ENCODE measurements at regions not wholly inside any gene's neighbourhood (a gene's known extent, or its start where the extent isn't known, plus 50 kb on each side); places are given as distances from the start of the nearest gene placed in this dataset.

DNA sequence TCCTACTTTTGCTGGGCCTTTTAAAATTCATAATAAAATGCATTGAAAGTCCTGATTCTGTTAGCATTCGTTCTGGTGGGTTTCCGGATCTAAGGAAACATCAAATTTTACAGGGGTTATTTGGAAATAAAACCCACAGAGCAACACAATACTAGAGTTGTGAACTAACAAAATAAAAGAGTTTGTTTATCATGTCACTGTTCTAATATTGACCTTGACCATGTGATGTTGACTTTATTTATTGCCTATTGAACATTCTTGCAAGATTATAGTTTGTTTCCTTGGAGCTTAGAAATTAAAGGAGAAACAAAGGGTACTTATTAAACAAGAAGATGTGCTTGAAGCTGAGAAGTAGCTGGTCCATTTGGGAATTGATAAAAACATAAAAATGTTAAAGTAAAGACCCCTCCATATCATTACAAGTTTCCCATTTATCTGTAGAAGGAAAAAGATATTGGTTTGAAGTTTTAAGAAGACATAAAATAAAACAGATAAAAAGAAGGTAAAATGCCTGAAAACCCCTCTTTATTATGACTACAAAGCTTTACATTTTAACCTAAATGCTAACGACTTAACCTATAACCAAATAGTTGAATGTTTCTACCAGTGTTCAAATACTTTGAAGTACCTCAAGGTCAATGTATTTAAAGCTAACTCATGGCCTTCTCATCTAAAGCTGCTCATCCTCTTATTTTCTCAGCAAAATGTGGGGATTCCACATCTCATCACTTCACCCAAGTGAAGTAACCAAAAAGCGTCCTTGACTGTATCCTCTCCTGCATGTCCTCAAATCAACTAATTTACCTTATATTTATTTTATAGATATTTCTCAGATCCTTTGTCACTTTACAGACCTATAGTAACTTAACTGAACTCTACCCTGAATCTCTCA lies 179.6 kb downstream of the GASK1B start:
- Histone ChIP-seq H3K4me1 (peaks cover 6% of the 10 kb centered on the region), H3K27me3 (ENCODE audit: low read depth) (no peaks in the 10 kb centered on the region), H3K9me3 (no peaks in the 10 kb centered on the region), H3K27ac (no peak overlapping the region), H3K36me3 (no peaks in the 10 kb centered on the region), H3K4me3 (no peak overlapping the region)
- TF ChIP-seq, protein P1, sequence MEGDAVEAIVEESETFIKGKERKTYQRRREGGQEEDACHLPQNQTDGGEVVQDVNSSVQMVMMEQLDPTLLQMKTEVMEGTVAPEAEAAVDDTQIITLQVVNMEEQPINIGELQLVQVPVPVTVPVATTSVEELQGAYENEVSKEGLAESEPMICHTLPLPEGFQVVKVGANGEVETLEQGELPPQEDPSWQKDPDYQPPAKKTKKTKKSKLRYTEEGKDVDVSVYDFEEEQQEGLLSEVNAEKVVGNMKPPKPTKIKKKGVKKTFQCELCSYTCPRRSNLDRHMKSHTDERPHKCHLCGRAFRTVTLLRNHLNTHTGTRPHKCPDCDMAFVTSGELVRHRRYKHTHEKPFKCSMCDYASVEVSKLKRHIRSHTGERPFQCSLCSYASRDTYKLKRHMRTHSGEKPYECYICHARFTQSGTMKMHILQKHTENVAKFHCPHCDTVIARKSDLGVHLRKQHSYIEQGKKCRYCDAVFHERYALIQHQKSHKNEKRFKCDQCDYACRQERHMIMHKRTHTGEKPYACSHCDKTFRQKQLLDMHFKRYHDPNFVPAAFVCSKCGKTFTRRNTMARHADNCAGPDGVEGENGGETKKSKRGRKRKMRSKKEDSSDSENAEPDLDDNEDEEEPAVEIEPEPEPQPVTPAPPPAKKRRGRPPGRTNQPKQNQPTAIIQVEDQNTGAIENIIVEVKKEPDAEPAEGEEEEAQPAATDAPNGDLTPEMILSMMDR (IDR thresholded peaks at IDR 0.05): no peak
- ATAC-seq (no peak), DNase-seq (no peak)
- intact Hi-C loops (cut with DNase I): loop anchor here (5.0 to 10.0 kb wide), 2 partner anchors 179 to 262 kb away; partner anchors contain the start of gene GASK1B

DNA sequence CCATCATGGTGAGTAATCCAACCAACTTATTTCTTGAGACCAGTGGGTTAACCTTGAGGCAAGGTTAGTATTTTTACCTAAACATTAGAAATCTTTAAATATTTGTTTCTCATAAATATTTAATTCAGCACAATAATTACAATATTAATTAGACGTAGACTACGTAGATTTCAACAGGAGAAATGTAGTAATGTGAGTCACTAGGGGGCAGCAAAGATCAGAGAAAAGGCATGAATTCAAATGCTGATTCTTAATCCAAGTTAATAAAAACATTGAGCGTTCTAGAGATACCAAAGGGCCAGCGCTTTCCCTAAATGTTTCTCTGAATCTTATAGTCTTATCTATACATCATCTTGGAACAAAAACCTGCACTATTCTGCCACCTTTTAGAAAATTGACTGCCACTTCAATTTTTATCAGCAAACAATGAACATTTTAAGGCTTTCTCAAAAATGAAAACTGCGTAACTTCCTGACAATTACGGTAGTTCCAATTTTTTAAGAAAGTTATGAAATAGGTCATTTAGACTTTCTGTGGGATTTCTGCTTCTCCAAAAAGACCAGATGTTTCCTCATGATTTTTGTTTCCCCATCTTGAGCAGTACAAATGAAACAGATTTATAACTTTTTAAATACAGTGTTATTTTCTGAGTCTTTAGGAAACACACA lies 180.7 kb downstream of the GASK1B start:
- intact Hi-C loops (cut with DNase I): loop anchor here (5.0 to 10.0 kb wide), 2 partner anchors 180 to 263 kb away; partner anchors contain the start of gene GASK1B
- Histone ChIP-seq H3K4me3 (peak overlapping the region; percentile 38), H3K27ac (peak overlapping the region; percentile 66), H3K27me3 (ENCODE audit: low read depth) (no peaks in the 10 kb centered on the region), H3K36me3 (no peaks in the 10 kb centered on the region), H3K4me1 (peaks cover 6% of the 10 kb centered on the region), H3K9me3 (no peaks in the 10 kb centered on the region)
- ATAC-seq (peak; percentile 74 to 87), DNase-seq (no peak)
- TF ChIP-seq, protein P1 (IDR thresholded peaks at IDR 0.05): peak; percentile 71

DNA sequence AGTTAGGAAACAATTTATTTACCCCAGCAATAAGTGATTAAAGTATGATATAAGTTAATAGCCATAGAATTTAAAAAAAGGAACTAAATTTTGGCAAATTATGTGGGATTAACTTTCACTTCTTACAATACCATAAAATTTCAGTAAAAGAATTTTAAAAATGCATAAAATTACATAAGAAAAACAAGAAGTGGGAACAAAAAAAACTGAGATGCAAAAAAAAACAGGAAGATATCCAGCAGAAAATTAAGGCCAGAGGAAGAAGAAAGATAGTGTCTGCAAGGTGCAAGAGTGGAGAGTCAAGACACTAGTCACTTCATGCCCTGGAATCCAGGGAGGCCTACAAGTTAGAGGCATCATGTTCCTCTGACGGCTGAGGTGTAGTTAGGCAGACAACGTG lies 184.2 kb downstream of the GASK1B start:
- intact Hi-C loops (cut with DNase I): no loop called here
- TF ChIP-seq, protein P1 (IDR thresholded peaks at IDR 0.05): no peak

DNA sequence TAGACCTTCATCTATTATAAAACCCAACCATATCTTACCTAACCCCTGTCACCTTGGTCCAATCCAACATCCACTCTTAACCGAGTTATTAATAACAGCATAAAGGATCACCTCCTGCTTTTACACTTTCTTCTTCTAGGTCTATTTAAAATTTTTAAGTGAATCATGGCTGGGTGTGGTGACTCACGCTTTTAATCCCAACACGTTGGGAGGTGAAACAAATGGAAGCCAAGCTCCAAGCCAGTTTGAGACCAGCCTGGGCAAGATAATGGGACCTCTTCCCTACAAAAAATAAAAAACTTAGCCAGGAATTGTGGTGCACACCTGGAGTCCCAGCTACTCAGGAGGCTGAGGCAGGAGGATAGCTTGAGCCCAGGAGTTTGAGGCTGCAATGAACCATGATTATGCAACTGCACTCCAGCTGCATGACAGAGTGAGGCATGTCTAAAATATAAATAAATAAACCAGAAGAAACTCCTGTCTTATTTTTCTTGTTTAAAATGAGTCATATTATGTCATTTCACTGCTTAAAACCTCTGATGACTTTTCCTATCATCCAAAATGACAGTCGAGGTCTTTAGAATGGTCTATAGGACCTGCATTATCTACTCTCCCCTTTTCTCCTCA lies 188.4 kb downstream of the GASK1B start:
- no peaks in the 10 kb centered on the region for H3K4me1 ChIP-seq
- TF ChIP-seq, protein P1 (IDR thresholded peaks at IDR 0.05): no peak
- no peaks in the 10 kb centered on the region for H3K9me3 ChIP-seq
- no peak for ATAC-seq
- DNase-seq: no peak
- H3K27ac ChIP-seq: no peak overlapping the region
- intact Hi-C loops (cut with DNase I): no loop called here
- H3K36me3 ChIP-seq: no peaks in the 10 kb centered on the region
- H3K27me3 ChIP-seq (ENCODE audit: low read depth): no peaks in the 10 kb centered on the region
- no peak overlapping the region for H3K4me3 ChIP-seq

More for the DNA sequence above, 184.2 kb downstream of the GASK1B start:
- Histone ChIP-seq H3K4me1 (no peaks in the 10 kb centered on the region), H3K4me3 (no peak overlapping the region), H3K36me3 (no peaks in the 10 kb centered on the region), H3K9me3 (no peaks in the 10 kb centered on the region), H3K27ac (no peak overlapping the region), H3K27me3 (ENCODE audit: low read depth) (no peaks in the 10 kb centered on the region)
- ATAC-seq (no peak), DNase-seq (no peak)

DNA sequence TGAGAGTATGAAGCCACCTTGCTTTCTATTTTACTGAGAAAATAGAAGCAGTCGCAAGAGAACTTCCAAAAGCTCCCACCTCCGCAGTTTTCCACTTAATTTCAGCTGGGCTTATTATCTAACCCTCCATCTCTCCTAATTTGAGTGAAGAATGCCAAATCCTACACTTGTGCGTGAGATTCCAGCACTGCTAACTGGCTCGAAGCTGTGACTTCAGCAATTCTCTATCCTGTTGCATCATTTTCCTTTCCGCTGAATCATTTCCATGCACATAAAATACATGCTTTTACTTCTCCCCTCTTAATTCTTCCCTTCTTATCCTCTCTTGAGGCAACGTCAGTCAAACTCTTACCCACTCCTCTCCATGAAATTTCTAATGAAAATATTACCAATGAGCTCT lies 189.5 kb downstream of the GASK1B start:
- Histone ChIP-seq H3K36me3 (no peaks in the 10 kb centered on the region), H3K9me3 (no peaks in the 10 kb centered on the region), H3K4me1 (peaks cover 4% of the 10 kb centered on the region), H3K4me3 (no peak overlapping the region), H3K27me3 (ENCODE audit: low read depth) (peaks cover 2% of the 10 kb centered on the region), H3K27ac (no peak overlapping the region)
- DNase-seq (no peak), ATAC-seq (no peak)
- TF ChIP-seq, protein P1 (IDR thresholded peaks at IDR 0.05): no peak
- intact Hi-C loops (cut with DNase I): no loop called here
